GM18498 (cell line): ENCODE measurements at regions not wholly inside any gene's neighbourhood (a gene's known extent, or its start where the extent isn't known, plus 50 kb on each side); places are given as distances from the start of the nearest gene placed in this dataset.
A peak's percentile ranks its signal among the peaks of the same experiment; 100 is the strongest.

ENCODE experiments used
- ATAC-seq: cut with Tn5 transposase; IDR thresholded peaks from one replicate; pipeline ENCODE4 v1.9.1; 2021; ENCODE audit warnings: mild to moderate bottlenecking, moderate library complexity; ENCODE audit not compliant: unreplicated experiment

DNA sequence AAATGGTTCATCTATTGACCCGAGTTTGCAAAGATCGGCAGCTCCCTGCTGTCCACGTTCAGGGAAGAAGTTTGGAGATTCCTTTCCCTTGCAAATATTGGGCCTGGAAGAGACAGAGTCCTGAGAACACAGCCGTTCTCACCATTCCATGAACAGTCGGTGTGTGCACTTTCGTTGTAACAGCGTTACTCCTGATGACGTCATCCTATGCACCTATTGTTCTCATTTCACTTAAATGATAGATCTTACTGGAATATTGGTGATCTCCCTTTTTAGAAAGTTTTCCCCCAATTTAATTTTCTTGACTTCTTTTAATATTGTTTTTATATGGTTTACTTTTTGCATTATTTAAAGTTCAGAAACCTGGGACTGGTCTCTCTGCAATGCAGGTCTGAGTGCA lies 320.7 kb upstream of the PFKP start:
- no peak for ATAC-seq

GRCh38 chr10:2745666-2746065 lies 321.7 kb upstream of the PFKP start:
- no peak for ATAC-seq

DNA sequence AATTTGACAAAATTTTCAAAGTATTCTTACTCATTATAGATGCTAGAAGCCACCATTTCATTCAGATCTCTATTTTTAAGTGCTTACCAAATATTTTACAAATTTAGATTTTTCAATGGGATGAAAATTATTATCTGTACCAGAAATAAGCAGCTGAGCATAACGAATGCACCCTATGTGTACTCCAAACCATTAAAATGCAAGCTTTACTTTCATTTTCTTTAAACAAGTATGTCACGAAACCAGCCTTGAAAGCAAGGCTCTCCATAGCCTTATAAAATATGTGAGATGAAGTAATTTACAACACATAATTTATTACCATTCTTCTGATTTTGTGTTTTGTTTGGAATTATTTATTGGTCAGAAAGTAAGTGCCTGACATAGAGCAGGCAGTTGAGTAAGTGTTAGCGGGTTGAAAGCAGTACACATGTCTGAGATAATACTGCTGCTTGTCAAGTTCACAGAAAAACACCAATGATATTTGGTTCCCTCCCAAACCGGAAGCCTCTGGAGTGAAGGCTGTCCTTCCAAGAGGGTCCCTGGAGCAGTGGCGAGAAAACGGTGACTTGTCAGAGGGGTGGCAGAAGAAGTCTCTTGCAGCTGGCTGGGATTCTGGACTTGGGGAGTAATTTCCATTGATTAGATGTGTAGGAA lies 322.7 kb upstream of the PFKP start:
- peak; percentile 55 for ATAC-seq

GRCh38 chr10:2734603-2735002 lies 332.7 kb upstream of the PFKP start:
- ATAC-seq = no peak

DNA sequence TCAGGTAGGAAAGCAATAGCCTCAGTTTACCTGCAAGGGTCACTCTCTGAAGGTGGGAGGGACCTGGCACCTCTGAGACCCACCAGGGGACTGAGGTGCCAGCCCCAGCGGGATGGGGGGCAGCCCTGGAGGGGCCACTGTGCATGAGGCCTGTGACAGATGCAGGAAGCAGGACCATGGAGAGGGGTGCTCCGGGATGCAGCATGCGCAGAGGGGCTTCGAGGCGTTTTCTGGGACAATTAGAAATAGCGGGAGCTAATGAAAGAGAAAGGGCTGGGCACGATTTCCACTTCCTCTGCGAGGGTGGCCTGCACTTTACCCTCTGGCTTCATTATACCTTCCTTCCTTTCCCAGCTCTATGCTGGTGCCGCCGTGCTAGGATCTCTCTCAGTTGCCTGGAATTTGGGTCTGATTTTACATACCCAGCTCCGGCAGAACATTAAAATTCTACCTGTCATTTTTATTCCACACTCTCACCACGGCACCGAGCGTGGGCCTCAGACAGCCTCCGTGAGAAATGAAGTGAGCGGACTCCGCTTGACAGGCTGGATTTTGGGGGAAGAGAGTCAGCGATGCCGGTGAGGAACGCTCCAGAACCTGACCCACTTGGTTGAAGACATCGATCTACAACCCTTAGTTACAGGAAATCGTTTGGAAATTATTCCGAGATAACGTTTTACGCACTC lies 333.9 kb upstream of the PFKP start:
- no peak for ATAC-seq

- no peak for ATAC-seq
These were observed 335.4 kb upstream of the PFKP start for GRCh38 chr10:2731940-2732339.

DNA sequence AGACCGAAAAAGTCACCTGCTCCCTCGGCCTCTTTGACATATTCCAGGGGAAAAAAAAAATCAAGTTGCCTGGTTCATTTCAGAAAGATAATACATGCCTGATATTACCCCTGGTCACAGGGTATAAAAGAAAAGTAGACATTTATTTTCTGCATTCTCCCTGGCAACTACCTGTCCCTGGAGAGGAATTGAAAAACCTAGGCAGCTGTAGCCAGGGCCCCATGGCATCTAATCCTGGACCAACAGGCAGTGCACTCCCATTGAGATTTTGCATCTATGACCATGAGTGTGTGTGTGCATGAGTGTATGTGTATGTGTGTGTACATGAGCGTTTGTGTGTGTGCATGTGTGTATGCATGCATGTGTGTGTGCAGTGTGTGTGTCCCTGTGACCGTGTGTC lies 338.2 kb upstream of the PFKP start:
- no peak for ATAC-seq

- no peak for ATAC-seq
These were observed 339.3 kb upstream of the PFKP start for GRCh38 chr10:2728087-2728486.

DNA sequence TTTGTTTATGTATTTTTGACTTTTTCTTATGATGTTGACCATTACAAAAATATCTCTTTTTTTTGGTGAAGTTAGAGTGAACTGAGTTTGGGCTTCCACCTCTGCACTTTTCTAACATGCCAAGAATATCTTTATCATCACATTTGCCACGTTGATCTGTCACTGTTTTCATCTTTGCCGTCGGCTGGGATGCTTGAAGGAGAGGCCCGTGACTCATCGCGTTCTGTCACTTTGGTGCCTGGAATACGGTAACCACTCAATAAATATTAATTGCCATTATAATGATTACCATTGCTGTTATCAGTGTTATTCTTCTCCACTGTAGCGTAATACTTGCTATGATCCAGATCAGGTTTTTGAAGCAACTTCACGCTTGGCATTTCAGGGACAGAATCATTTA lies 350.8 kb upstream of the PFKP start:
- ATAC-seq = no peak

GRCh38 chr10:2714597-2714996 lies 352.8 kb upstream of the PFKP start:
- ATAC-seq = no peak

GRCh38 chr10:2703953-2704352 lies 363.4 kb upstream of the PFKP start:
- ATAC-seq = no peak

- no peak for ATAC-seq
These were observed 365.5 kb upstream of the PFKP start for GRCh38 chr10:2701802-2702201.

GRCh38 chr10:2700626-2701305 lies 366.6 kb upstream of the PFKP start:
- ATAC-seq = no peak

- ATAC-seq = no peak
These were observed 378.4 kb upstream of the PFKP start for GRCh38 chr10:2688958-2689357.

DNA sequence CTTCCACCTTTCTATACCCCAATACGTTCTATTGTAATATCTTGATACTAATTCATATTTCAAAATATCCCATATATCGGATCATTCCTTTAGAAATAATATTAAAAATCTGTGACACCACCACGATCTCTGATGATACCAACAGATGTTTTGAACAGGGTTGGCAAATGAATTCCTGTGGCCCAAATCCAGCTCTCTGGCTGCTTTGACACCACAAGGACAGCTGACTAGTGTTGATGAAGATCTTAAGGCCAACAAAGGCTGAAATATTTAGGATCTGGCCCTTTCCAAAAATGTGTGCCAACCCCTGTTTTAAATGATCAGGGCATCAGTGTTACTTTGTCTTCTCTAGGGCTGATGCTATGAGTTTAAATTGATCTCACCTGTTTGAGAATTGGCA lies 380.7 kb upstream of the PFKP start:
- no peak for ATAC-seq

DNA sequence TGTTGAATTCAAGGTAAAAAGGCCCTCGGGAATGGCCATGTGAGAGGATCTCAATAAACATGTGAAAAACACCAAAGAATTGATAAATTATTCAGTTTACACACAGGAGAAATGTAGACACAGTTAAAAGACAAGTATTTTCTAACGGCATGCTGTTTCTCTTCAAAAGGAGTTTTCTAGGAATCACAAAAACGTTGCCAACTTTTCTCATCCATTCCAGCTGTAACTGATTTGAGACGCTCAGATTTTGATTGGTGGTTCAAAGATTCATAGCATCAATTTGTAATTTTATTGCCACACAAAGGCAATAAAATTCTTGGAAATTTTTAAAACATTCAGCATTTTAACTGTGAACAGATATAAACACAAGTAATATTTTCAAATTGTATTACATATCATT lies 384.9 kb upstream of the PFKP start:
- no peak for ATAC-seq

DNA sequence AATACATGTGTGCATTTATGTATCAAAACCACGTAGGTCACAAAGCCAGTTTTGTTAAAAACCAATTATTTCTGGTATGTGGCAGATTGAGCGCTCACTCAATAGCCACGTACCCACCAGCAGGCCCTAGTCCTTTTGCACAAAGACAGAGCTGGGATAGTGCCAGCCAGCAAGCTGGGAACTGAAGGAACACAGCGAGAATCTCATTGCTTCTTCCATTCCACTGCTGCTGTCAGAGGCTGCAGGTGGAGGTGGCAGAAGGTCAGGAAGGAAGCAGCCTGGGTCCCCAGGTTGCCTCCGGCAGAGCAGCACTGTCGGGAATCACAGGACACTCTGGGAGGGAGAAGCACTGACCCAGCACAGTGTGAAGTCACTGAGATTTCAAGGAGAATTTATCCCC lies 385.5 kb upstream of the PFKP start:
- no peak for ATAC-seq

GRCh38 chr10:2680821-2681220 lies 386.5 kb upstream of the PFKP start:
- ATAC-seq = no peak

- ATAC-seq = no peak
These were observed 387.7 kb upstream of the PFKP start for GRCh38 chr10:2679646-2680045.

- no peak for ATAC-seq
These were observed 390.9 kb upstream of the PFKP start for GRCh38 chr10:2676455-2676854.

DNA sequence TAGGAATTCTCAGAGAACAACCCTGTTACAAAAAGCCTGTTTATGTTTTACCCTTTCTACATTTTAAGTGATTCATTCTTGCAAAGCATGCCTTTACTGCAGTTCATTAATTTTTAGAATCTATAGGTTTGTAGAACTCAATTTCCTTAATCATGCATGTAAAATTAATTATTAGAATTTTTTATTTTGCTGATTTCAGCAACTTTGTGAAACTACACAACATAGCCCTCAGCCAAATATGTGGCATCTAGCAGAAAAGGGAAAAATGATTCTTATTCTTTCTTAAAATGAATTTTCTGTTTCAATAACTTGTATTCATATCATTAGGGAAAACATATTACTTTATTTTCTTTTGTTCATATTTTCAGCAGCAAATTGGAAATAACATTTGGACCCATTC lies 392.9 kb upstream of the PFKP start:
- ATAC-seq = no peak

GRCh38 chr10:2670864-2671263 lies 396.5 kb upstream of the PFKP start:
- no peak for ATAC-seq
